CD8-positive, alpha-beta memory T cell (primary cell): ENCODE measurements at regions not wholly inside any gene's neighbourhood (a gene's known extent, or its start where the extent isn't known, plus 50 kb on each side); places are given as distances from the start of the nearest gene placed in this dataset.

Source experiments
- CTCF ChIA-PET: fragments of 350-600 bp; sonication (Branson Sonifier 250); formaldehyde crosslinking; loops from one replicate; lab custom pipeline; 2021; ENCODE audit warnings: antibody characterized with exemption; lab: Charles Lee
- POLR2A ChIA-PET: fragments of 350-600 bp; sonication (Branson Sonifier 250); formaldehyde crosslinking; loops from one replicate; lab custom pipeline; 2021; ENCODE audit warnings: antibody characterized with exemption; lab: Charles Lee
- DNase-seq, 5 donors: peaks; one replicate each; pipeline versions ENCODE4 v3.0.0 to v3.0.0-alpha.2; 2020 to 2022; ENCODE audit warnings: mixed read lengths in 1 of 5
- H3K27ac ChIP-seq: one replicate; pipeline ENCODE4 v1.7.0; 2013; ENCODE audit warnings: low read depth, mild to moderate bottlenecking, low read length, moderate library complexity
- H3K27me3 ChIP-seq: 2 replicates; pipeline ENCODE4 v1.7.0; 2013; ENCODE audit warnings: low read length, mild to moderate bottlenecking; ENCODE audit not compliant: insufficient read depth, poor library complexity, severe bottlenecking
- H3K36me3 ChIP-seq: 2 replicates; pipeline ENCODE4 v1.7.0; 2013; ENCODE audit warnings: mild to moderate bottlenecking, low read length, moderate library complexity; ENCODE audit not compliant: insufficient read depth
- H3K4me1 ChIP-seq: 2 replicates; pipeline ENCODE4 v1.7.0; 2013; ENCODE audit warnings: mild to moderate bottlenecking, low read length, moderate library complexity; ENCODE audit not compliant: insufficient read depth
- H3K4me3 ChIP-seq: 2 replicates; pipeline ENCODE4 v1.7.0; 2013; ENCODE audit warnings: mild to moderate bottlenecking, low read length
- H3K9me3 ChIP-seq: 2 replicates; pipeline ENCODE4 v1.7.0; 2013; ENCODE audit warnings: mild to moderate bottlenecking, low read length
- H3K27ac Mint-ChIP-seq, 8 donors: one replicate each; pipeline ENCODE4 v1.8.0; 2020 to 2021; ENCODE audit warnings: mixed read lengths in 8 of 8, mild to moderate bottlenecking in 6 of 8, inconsistent platforms in 3 of 8, moderate library complexity in 3 of 8
- H3K27me3 Mint-ChIP-seq, 2 donors: one replicate each; pipeline ENCODE4 v1.8.0; 2020 to 2021; ENCODE audit warnings: mixed read lengths in 2 of 2, mild to moderate bottlenecking in 1 of 2, moderate library complexity in 1 of 2
- H3K36me3 Mint-ChIP-seq, 3 donors: one replicate each; pipeline ENCODE4 v1.8.0; 2020 to 2021; ENCODE audit warnings: mixed read lengths in 3 of 3, inconsistent platforms in 1 of 3, mild to moderate bottlenecking in 1 of 3
- H3K4me1 Mint-ChIP-seq, 3 donors: one replicate each; pipeline ENCODE4 v1.8.0; 2020 to 2021; ENCODE audit warnings: mixed read lengths in 3 of 3, inconsistent platforms in 1 of 3, mild to moderate bottlenecking in 1 of 3
- H3K4me3 Mint-ChIP-seq, 7 donors: one replicate each; pipeline ENCODE4 v1.8.0; 2020 to 2021; ENCODE audit warnings: mixed read lengths in 7 of 7, mild to moderate bottlenecking in 6 of 7, moderate library complexity in 4 of 7, inconsistent platforms in 2 of 7
- H3K9me3 Mint-ChIP-seq, 5 donors: one replicate each; pipeline ENCODE4 v1.8.0; 2020 to 2022; ENCODE audit warnings: mixed read lengths in 5 of 5, mild to moderate bottlenecking in 3 of 5, moderate library complexity in 2 of 5, inconsistent platforms in 1 of 5

GRCh38 chr16:73215678-73216377 lies 167.9 kb upstream of the ZFHX3 start:
- H3K27me3 ChIP-seq, result no peaks in the 10 kb centered on the region
- CTCF ChIA-PET, result no interaction called here
- no peak overlapping the region for H3K27ac Mint-ChIP-seq
- POLR2A ChIA-PET, result no interaction called here
- no peaks in the 10 kb centered on the region for H3K36me3 Mint-ChIP-seq
- H3K4me3 Mint-ChIP-seq, result no peak overlapping the region
- H3K9me3 Mint-ChIP-seq, result peaks cover 0 to 3% (median 0%) of the 10 kb centered on the region in 5 donors
- no peaks in the 10 kb centered on the region for H3K4me1 ChIP-seq
- DNase-seq, result no peak
- no peaks in the 10 kb centered on the region for H3K36me3 ChIP-seq
- H3K4me1 Mint-ChIP-seq, result no peaks in the 10 kb centered on the region
- H3K4me3 ChIP-seq, result no peak overlapping the region
- H3K9me3 ChIP-seq, result no peaks in the 10 kb centered on the region
- H3K27me3 Mint-ChIP-seq, result no peaks in the 10 kb centered on the region
- no peak overlapping the region for H3K27ac ChIP-seq

- no peak overlapping the region for H3K4me3 Mint-ChIP-seq
- H3K9me3 Mint-ChIP-seq, result peaks cover 0 to 3% (median under 1%) of the 10 kb centered on the region in 5 donors
- H3K27me3 Mint-ChIP-seq, result no peaks in the 10 kb centered on the region
- Histone ChIP-seq H3K4me1 (no peaks in the 10 kb centered on the region), H3K9me3 (no peaks in the 10 kb centered on the region), H3K4me3 (no peak overlapping the region), H3K27me3 (no peaks in the 10 kb centered on the region), H3K36me3 (no peaks in the 10 kb centered on the region), H3K27ac (no peak overlapping the region)
- no peaks in the 10 kb centered on the region for H3K4me1 Mint-ChIP-seq
- DNase-seq, result no peak
- ChIA-PET CTCF (no interaction called here), POLR2A (no interaction called here)
- no peaks in the 10 kb centered on the region for H3K36me3 Mint-ChIP-seq
- no peak overlapping the region for H3K27ac Mint-ChIP-seq
Observed at GRCh38 chr16:73214825-73215677, 167.1 kb upstream of the ZFHX3 start.

GRCh38 chr16:73213732-73214455 lies 166.0 kb upstream of the ZFHX3 start:
- no peaks in the 10 kb centered on the region for H3K27me3 Mint-ChIP-seq
- no peak for DNase-seq
- no peaks in the 10 kb centered on the region for H3K4me1 ChIP-seq
- ChIA-PET CTCF (no interaction called here), POLR2A (no interaction called here)
- H3K9me3 ChIP-seq, result no peaks in the 10 kb centered on the region
- no peak overlapping the region for H3K4me3 ChIP-seq
- no peaks in the 10 kb centered on the region for H3K36me3 ChIP-seq
- H3K9me3 Mint-ChIP-seq, result peaks cover 0 to 6% (median 1%) of the 10 kb centered on the region in 5 donors
- H3K27me3 ChIP-seq, result no peaks in the 10 kb centered on the region
- H3K4me1 Mint-ChIP-seq, result no peaks in the 10 kb centered on the region
- H3K36me3 Mint-ChIP-seq, result no peaks in the 10 kb centered on the region
- no peak overlapping the region for H3K27ac ChIP-seq
- no peak overlapping the region for H3K27ac Mint-ChIP-seq
- H3K4me3 Mint-ChIP-seq, result no peak overlapping the region

- Histone ChIP-seq H3K27ac (no peak overlapping the region), H3K9me3 (no peaks in the 10 kb centered on the region), H3K4me3 (no peak overlapping the region), H3K27me3 (no peaks in the 10 kb centered on the region), H3K4me1 (no peaks in the 10 kb centered on the region), H3K36me3 (no peaks in the 10 kb centered on the region)
- DNase-seq, result no peak
- ChIA-PET POLR2A (no interaction called here), CTCF (no interaction called here)
- peaks cover 0 to 6% (median 0%) of the 10 kb centered on the region in 5 donors for H3K9me3 Mint-ChIP-seq
- H3K27me3 Mint-ChIP-seq, result no peaks in the 10 kb centered on the region
- H3K4me1 Mint-ChIP-seq, result no peaks in the 10 kb centered on the region
- no peaks in the 10 kb centered on the region for H3K36me3 Mint-ChIP-seq
- H3K4me3 Mint-ChIP-seq, result no peak overlapping the region
- H3K27ac Mint-ChIP-seq, result no peak overlapping the region
Observed at GRCh38 chr16:73212431-73212830, 164.5 kb upstream of the ZFHX3 start.

GRCh38 chr16:73210686-73211085 lies 162.8 kb upstream of the ZFHX3 start:
- H3K4me1 Mint-ChIP-seq, result no peaks in the 10 kb centered on the region
- ChIA-PET CTCF (no interaction called here), POLR2A (no interaction called here)
- Histone ChIP-seq H3K36me3 (no peaks in the 10 kb centered on the region), H3K4me3 (no peak overlapping the region), H3K9me3 (no peaks in the 10 kb centered on the region), H3K27me3 (no peaks in the 10 kb centered on the region), H3K27ac (no peak overlapping the region), H3K4me1 (no peaks in the 10 kb centered on the region)
- peaks cover 0 to 6% (median 0%) of the 10 kb centered on the region in 5 donors for H3K9me3 Mint-ChIP-seq
- no peaks in the 10 kb centered on the region for H3K36me3 Mint-ChIP-seq
- H3K27ac Mint-ChIP-seq, result no peak overlapping the region
- H3K4me3 Mint-ChIP-seq, result no peak overlapping the region
- no peak for DNase-seq
- H3K27me3 Mint-ChIP-seq, result peaks cover 0 to 2% of the 10 kb centered on the region in 2 donors

GRCh38 chr16:73210084-73210483 lies 162.2 kb upstream of the ZFHX3 start:
- ChIA-PET CTCF (no interaction called here), POLR2A (no interaction called here)
- H3K9me3 ChIP-seq, result no peaks in the 10 kb centered on the region

GRCh38 chr16:73209190-73209589 lies 161.3 kb upstream of the ZFHX3 start:
- H3K36me3 Mint-ChIP-seq, result no peaks in the 10 kb centered on the region
- H3K4me3 Mint-ChIP-seq, result no peak overlapping the region

More at GRCh38 chr16:73210084-73210483, 162.2 kb upstream of the ZFHX3 start:
- H3K4me1 Mint-ChIP-seq, result no peaks in the 10 kb centered on the region
- H3K4me1 ChIP-seq, result no peaks in the 10 kb centered on the region
- H3K27ac Mint-ChIP-seq, result no peak overlapping the region
- peaks cover 0 to 2% of the 10 kb centered on the region in 2 donors for H3K27me3 Mint-ChIP-seq
- H3K27me3 ChIP-seq, result no peaks in the 10 kb centered on the region
- DNase-seq, result no peak
- peaks cover 0 to 6% (median 0%) of the 10 kb centered on the region in 5 donors for H3K9me3 Mint-ChIP-seq
- no peaks in the 10 kb centered on the region for H3K36me3 ChIP-seq
- H3K36me3 Mint-ChIP-seq, result no peaks in the 10 kb centered on the region
- no peak overlapping the region for H3K27ac ChIP-seq
- H3K4me3 ChIP-seq, result no peak overlapping the region
- H3K4me3 Mint-ChIP-seq, result no peak overlapping the region

More at GRCh38 chr16:73209190-73209589, 161.3 kb upstream of the ZFHX3 start:
- CTCF ChIA-PET, result no interaction called here
- H3K27ac Mint-ChIP-seq, result no peak overlapping the region
- no peak overlapping the region for H3K27ac ChIP-seq
- POLR2A ChIA-PET, result no interaction called here
- DNase-seq, result no peak
- H3K9me3 Mint-ChIP-seq, result peaks cover 0 to 6% (median 0%) of the 10 kb centered on the region in 5 donors
- H3K4me1 Mint-ChIP-seq, result no peaks in the 10 kb centered on the region
- H3K4me1 ChIP-seq, result no peaks in the 10 kb centered on the region
- no peaks in the 10 kb centered on the region for H3K9me3 ChIP-seq
- no peaks in the 10 kb centered on the region for H3K36me3 ChIP-seq
- H3K27me3 Mint-ChIP-seq, result peaks cover 0 to 2% of the 10 kb centered on the region in 2 donors
- H3K4me3 ChIP-seq, result no peak overlapping the region
- no peaks in the 10 kb centered on the region for H3K27me3 ChIP-seq
